HG02973 (cell line): ENCODE measurements at regions not wholly inside any gene's neighbourhood (a gene's known extent, or its start where the extent isn't known, plus 50 kb on each side); places are given as distances from the start of the nearest gene placed in this dataset.

Source experiments
- ATAC-seq: cut with Tn5 transposase; IDR thresholded peaks from one replicate; pipeline ENCODE4 v1.9.1; 2021; ENCODE audit warnings: moderate library complexity; ENCODE audit not compliant: unreplicated experiment

DNA sequence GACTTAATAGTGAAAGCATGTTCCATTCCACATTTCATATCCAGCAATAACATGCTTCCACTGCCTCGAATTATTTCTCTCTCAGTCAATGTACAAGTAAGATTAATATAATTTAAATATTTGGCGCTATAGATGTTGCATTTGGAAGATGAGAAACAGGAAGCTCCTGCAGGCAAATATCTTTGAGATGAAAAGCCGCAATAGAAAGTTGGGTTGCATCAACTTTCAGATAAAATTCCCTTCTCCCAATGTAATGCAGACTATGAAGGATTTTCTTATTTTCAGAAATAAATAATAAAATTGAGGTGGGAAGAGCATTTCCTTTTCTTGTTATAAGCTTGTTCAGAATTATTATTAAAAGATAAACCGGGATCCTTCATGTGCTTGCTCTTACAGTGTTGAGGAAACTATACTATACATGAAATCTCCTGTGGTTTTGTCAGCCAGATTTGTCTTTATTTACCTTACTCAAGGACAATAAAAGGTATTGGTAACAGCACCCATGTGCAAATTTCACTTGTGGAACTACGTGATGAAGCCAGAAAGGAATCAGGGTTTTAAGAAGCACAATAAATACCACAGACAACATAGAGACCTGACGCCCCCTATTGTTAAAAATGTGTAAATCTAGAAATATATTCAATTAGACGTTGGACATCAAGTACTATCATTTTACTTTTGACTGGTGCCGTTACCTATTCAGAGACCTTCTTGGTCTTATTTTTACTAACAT is 307.0 kb downstream of the ARPP21 start:
- ATAC-seq = no peak

DNA sequence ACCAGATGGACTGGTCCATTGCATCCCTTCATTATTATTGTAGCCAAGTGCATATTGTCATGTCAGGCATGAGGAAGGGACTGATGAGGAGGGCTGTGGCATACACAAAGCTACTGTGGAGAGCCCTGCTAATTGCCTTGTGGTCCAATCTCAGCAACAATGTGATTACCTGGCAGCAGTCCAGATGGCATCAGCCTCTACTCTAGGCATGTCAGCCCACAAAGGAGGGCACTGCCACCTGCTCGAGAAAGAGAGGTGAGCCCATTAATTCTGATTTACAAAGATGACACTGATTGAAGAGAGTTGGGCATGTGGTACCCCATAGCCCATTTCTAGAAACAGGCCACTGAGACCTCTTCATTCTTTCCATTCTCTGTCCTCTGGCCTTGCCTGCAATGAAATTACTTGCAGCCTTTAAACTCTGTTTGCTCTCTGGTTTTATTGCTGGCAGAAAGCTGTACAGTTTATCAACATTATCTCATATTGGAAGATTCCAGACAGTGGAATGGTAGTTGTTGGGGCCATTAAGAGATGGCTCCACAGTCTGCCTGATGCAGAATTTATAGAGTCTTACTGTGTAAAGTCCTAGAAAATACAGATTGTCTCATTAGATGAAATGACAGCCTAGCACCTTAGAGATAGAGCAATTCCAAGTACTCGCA is 307.7 kb downstream of the ARPP21 start:
- ATAC-seq = no peak

DNA sequence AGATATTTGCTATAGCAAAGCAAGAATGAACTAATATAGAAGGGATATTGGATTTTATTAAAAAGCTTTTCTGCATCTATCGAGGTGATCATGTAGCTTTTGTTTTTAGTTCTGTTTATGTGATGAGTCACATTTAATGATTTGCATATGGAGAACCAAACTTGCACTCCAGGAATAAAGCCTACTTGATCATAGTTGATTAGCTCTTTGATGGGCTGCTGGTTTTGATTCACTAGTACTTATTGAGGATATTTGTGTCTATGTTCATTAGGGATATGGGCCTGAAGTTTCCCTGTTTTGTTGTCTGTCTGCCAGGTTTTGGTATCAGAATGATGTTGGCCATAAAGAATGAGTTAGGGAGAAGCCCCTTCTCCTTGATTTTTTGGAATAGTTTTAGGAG is 310.7 kb downstream of the ARPP21 start:
- no peak for ATAC-seq

DNA sequence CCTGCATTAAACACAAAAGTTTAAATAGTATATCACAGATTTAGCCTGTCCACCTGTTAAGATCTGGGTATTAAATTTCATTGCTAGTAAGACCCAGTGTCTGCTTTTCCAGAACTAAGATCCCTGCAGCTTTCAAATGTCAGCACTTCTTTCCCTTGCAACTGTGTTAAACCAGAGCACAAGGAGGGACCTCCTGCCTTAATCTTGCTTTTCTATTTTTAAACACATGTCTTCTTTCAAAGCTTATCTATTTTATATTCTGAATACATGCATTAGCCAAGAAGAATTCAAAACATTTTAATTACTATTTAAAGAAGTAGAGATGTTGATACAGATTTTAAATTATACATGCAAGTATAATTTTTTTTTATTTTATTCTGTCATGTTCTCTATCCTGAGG is 315.1 kb downstream of the ARPP21 start:
- no peak for ATAC-seq

DNA sequence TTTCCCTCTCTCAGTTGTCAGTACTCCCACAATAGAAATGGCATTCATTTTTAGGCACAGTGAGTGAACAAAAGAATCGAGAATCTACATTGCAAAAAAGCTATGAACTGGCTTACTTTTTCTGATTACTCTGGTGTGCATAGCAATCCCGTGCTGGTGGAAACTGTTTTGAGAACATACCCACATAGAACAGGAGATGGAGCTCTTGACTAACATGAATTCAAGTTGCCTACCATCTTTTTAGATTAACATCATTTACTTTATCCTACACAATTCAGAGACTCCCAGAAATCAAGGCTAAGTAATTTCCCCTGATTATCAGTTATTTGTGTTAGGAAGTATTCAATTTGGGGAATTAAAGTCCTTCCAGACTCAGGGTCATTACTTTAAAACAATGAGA is 326.6 kb downstream of the ARPP21 start:
- no peak for ATAC-seq

DNA sequence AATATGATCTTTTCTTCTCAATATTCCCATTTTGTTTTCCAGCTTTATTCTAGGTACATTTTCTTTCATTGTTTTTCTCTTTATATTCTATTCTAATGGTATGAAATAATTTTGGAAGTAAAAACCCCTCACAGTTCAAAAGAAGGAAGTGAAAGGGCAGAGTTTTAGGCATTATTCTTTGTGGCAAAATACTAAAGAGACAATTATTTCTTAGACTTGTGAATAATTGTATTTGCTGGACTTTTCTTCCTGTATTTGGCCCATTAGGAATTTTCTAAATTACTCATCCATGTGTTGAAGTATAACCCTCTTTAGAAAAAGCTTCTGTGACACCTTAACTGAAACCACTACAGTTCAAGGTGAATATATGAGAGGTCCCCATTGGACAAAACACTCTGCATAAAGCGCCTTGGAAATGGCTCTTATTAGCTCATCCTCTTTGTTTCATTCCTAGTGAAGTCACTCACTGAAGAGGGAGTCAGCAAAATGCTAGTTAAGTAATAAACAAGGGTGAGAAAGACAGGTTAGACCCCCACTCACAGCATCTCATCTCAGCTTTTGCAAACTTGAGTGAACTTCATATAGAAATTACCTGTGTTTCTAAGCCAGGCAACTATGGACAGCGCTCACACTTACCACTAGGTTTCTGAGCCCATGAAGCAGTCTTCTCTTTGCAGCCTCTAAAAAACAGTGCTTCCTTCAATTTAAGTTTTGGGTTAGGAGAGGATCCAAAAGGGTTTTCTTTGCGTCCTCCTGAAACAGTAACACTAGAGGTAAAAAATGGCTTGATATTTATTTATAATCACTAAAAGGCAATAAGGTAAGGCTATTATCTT is 327.5 kb downstream of the ARPP21 start:
- no peak for ATAC-seq

DNA sequence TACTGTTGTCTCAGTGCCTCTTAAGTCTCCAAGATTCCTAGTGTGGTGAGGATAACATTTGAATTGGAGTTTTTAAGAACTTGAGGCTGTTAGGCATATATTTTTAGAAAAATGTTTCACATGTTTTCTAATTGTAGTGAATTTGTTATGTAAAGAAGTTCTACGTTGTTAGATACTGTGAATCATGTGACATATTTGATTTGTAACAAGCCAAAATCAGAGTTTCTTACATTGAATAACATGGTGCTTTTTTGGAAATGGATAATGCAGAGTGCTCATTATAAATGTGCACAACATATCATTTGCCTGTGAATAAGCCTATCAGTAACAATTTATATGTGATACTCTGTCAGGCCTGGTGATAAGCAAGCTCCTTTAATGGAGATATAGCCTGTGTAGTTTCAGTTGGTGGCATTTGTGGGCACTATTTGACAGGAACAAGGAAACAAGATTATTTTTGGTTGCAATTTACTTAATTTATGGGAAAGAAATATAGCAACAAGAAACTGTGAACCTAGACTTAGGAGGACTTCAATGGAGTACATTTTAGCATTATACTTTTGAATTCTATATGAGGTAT is 328.8 kb downstream of the ARPP21 start:
- ATAC-seq = no peak

DNA sequence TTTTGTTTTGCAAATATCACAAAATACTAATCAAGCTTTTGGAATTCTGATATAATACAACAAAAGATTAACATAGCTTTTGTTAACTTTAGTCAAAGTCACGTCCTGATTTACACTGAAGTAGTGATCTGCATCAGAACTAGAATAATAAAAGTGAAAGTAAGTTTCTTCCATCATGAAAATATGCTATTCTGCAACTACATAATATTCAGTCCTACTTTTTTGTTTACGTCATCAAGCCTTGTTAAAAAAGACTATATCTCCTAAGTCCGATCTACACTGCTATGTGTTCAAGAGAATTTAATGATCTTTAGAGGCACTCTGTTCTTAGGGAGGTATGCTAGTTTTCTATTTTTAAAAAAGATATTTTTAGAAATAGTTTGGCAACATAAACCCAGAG is 330.1 kb downstream of the ARPP21 start:
- ATAC-seq = no peak

DNA sequence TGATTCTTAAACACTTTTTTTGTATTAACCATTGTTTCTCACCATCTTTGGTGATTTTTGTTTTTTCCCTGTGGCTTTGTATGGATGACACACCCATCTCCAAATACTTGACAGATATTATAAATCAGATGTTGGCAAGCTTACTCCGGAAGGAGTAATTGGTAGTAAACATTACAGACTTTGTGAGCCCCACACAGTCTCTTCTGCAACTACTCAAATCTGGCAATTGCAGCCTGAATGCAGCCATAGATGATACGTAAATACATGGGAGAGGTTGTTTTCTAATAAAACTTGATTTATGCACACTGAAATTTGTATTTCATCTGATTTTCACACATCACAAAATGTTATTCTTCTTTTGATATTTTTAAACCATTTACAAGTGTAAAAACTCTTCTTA is 331.5 kb downstream of the ARPP21 start:
- no peak for ATAC-seq

DNA sequence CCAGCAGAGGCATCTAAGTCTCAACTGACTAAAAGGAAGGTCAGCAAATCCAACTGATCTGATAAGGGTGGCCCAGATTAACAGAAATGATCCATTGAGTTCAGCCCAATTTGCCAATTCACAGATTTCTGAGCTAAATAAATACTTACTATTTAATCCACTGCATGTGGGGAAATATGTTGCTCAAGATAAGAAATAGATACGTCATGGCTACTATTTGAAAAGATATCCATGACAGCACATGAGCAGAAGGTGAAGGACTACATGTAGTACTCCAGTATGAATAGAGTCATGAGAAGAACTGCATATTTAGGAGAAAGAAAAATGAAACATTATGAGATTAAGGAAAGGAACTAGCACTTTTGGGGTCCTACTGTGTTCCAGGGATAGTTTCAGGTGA is 332.4 kb downstream of the ARPP21 start:
- ATAC-seq = no peak

DNA sequence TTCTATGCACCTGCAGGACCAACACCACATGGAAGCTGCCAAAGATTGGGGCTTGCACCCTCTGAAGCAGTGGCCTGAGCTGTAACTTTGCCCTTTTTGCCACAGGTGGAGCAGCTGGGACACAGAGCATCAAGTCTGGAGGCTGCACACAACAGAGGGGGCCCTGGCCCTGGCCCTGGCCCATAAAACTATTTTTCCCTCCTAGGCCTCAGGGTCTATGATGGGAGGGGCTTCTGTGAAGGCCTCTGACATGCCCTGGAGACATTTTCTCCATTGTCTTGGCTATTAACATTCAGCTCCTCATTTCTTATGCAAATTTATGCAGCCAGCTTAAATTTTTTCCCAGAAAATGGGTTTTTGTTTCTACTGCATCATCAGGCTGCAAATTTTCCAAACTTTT is 335.5 kb downstream of the ARPP21 start:
- no peak for ATAC-seq

DNA sequence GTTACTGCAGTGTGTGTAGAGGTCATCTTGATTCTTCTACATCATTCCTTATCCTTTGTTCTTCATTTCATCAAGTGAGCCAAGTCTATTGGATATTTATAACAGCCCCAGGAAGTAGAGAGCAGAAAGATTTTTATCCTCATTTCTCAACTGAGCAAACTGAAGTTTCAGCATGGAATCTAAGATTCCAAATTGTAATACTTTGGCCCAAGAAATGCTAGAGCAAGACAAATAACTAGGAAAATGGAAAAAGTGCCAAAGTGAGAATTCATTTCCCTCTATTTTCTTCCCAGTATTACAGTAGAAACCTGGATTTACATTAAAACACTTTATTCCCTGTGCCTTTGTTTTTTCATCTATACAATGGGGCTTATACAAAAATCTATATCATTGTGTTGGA is 346.8 kb downstream of the ARPP21 start:
- ATAC-seq = no peak

DNA sequence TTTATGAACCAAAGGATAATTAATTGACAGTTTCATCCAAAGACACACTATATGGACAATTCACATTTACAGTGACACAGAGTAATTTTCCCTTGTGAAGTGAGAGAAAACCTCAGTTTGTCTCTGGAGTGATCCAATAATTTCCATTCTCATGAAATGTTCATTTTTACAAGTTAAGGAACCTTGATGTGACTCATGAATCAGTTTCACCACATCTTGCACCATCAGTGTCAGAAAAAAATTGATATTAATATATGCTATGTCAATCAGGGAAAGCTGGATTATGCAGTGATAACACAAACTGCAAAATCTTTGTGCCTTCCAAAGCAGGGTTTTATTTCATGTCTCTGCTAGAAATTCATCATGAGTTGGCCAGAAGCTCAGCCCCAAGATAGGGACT is 348.1 kb downstream of the ARPP21 start:
- no peak for ATAC-seq

DNA sequence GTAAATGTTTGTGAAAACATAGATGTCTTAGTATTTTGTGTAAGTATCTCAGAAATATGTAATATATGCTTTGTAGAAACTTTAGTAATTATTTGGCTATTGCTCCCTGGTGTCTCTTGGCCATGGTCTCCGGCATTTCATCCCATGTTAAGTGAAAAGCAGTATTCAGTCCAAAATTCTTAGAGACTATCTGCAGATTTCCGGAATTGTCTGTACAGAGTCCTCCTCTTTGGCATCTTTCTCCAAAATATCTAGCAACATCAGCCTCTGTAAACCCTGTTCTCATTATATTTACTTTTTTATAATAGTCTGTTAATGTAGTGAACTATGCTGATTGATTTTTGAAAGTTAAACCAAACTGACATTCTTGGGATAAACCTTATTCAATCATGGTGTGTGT is 352.7 kb downstream of the ARPP21 start:
- ATAC-seq = no peak

DNA sequence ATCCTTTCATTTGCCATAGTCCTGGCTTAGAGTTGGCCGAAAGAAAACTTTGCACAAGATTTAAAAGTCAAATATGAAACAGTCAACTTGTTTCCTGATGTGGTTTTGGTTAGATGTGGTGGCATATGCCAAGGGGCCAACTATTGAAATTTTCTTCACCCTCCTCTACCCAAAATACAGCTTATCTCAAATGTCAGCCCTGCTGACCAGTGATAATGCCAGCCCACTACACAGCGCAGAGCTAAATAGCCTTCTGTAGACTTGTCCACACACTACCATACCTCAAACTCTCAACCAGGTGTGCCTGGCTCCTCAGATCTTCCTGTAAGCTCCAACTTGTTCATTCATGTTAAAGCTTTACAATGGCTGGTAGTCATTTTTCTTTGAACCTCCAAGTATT is 368.5 kb upstream of the STAC start:
- ATAC-seq = no peak

DNA sequence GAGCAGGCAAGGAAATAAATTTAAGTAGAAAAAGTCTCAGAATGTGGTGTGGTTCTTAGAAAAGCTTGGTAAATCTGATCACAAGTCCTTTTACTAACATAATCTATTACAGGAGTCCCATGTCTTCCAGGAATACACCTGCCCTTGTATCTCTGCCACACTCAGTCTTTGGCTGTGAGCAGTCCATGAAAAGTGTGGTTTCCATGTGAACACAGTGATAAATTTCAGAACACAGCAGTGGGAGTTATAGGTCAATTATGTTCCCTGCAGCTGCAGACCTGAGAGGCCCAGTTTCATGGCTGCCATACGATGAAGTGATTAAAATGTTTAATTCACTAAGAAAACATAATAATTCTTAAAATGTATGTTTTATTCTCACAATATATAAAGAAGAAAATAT is 366.9 kb upstream of the STAC start:
- no peak for ATAC-seq

DNA sequence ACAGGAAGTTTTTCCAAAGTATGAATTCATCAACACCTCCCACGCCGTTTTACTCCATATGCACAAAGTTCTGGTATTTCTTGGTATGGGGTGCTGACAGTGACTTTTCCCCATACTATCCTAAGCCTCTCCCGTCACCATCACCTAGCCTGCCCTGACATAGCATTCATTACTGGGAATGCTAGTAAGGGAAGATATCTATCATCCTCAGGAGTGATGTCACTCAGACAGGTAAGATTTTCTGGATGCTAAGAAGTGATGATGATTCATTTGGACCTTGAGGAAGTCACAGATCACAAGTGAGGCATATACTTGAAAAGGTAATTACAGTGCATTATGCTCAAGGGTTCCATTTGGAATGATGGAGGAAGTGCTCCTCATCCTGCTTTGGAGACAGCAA is 355.1 kb upstream of the STAC start:
- no peak for ATAC-seq

DNA sequence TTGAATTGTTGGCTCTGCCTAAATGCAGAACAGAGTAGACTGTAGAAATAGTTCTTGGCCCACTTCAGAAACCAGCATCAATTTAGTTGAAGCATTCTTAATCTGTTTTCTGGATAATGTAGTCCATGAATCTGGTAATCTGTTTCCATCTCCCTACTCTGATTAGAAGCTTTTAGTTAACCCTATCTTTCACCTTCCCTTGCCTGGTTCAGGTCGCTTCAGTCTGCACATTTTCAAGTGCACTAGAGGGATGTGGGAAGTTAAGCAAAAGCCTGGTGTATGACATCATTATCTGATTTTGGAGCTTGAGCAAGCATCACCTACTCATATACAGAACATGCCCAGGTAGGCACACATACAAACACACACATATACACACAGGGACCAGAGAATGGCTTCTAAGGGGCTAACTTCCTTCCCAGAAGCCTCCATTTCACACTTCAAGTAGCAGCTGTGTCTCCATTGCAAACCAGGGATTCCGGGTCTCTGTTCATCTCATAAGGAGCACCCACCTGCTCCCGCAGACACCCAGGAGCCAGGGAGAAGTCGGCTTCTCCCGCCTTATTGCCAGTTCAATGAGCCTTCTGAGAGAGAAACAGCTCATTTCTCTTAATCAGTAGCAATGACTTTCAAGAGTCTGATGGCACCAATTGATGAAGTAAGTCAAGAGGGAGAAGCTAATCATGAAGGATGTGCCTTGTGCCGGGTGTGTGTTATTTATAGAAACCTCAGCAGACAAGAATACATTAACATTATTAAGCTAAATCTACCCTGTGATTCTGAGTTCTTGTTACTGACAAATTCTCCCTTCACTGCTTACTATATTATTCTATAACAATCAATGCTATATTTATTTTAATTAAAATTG is 347.9 kb upstream of the STAC start:
- no peak for ATAC-seq

DNA sequence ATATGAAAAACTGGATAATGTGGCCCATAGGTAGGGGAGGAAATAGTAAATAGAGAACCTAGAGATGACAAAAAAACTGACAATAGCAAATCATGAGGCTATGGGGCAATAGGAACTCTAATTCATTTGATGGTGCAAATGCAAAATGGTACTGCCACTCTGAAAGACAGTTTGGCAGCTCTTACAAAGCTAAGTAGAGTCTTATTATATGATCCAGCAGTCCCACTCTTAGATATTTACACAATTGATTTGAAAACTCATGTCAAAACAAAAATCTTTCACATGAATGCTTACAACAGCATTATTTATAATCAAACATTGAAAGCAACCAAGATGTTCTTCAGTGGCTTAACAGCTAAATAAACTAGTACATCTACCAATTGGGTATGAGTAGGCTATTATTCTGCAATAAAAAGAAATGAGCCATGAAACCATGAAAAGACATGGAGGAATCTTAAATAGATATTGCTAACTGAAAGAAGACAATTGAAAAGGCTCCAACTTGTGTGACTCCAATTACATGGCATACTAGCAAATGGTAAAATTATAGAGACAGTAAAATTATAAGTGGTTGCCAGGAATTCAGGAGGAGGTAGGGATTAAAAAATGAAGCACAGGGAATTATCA is 321.8 kb upstream of the STAC start:
- ATAC-seq = no peak

DNA sequence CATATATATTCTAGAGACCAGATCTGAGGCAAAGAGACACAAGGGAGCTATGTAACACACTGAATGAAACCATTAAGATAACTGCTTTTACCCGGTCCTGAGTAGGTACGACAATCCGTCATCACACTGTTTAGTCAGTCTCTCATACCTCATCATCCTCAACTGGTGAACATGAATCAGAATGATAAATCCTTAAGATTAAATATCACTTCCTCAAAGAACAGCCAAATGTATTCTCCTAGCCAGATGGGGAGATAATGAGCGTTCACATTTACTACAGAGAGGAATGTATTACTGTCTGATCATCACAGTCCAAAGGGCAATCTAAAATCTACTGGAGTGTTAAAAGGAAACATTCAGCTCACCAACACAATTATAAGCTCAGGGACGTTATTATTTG is 319.4 kb upstream of the STAC start:
- no peak for ATAC-seq
